ENCODE measurements at regions not wholly inside any gene's neighbourhood (a gene's known extent, or its start where the extent isn't known, plus 50 kb on each side); places are given as distances from the start of the nearest gene placed in this dataset.

DNA sequence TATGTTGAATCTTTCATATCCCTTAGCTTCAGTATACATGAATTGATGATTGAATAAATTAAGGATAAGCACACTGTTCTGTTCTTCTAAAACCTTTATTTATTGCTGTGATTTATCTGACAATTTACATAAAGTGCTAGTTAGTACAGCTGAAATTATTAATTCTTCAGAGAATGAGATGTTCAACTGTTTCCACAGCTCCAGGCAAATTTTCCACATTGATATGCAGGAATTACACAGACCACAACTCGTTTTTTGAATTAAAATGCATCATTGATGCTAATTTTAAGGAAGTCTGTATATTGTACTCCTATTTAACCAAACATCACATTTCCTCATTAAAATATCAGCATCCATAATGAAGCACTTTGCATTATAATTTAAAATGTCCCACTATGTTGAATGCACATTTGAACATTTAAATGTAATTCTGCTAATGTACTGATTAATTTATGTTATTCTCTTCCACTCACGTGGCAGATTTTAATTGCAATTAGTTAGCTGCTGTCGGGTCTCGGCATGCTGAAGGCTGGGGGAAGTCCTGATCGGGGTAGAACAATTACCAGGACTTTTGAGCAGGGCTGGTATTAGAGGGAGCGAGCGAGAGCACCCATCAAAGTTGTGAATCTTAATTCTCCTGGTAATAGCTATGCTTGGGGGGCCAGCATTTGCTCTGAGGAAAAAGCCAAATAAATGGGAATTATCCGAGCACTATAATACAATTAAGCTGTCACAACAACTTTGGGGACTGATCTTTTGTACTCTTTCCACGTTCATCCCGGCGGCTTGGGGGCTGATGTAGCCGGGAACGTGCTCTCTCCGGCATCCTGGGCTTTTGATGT, 136.7 kb upstream of the TMTC4 start:
- intact Hi-C loops (cut with micrococcal nuclease): no loop called here
- DNase-seq (ENCODE audit: unreplicated experiment): no peak
- Mint-ChIP-seq H3K4me1 (ENCODE audit: insufficient read depth, unreplicated experiment) (no peaks in the 10 kb centered on the region), H3K9me3 (ENCODE audit: unreplicated experiment) (no peaks in the 10 kb centered on the region), H3K27me3 (ENCODE audit: insufficient read depth, unreplicated experiment) (peaks cover 38% of the 10 kb centered on the region), H3K4me3 (ENCODE audit: unreplicated experiment) (no peak overlapping the region), H3K27ac (ENCODE audit: low read depth, unreplicated experiment) (no peak overlapping the region), H3K36me3 (ENCODE audit: insufficient read depth, unreplicated experiment) (no peaks in the 10 kb centered on the region)
- ChIA-PET POLR2A (interaction anchor here (0.8 kb wide), 1 partner anchor 14 kb away, joined by 3 read pairs; no protein-coding TSS in a partner anchor), CTCF (interaction anchor here (0.6 to 1.8 kb wide), 2 partner anchors 317 to 494 kb away, joined by 4 to 6 read pairs; no protein-coding TSS in a partner anchor)
- TF ChIP-seq, protein P1, sequence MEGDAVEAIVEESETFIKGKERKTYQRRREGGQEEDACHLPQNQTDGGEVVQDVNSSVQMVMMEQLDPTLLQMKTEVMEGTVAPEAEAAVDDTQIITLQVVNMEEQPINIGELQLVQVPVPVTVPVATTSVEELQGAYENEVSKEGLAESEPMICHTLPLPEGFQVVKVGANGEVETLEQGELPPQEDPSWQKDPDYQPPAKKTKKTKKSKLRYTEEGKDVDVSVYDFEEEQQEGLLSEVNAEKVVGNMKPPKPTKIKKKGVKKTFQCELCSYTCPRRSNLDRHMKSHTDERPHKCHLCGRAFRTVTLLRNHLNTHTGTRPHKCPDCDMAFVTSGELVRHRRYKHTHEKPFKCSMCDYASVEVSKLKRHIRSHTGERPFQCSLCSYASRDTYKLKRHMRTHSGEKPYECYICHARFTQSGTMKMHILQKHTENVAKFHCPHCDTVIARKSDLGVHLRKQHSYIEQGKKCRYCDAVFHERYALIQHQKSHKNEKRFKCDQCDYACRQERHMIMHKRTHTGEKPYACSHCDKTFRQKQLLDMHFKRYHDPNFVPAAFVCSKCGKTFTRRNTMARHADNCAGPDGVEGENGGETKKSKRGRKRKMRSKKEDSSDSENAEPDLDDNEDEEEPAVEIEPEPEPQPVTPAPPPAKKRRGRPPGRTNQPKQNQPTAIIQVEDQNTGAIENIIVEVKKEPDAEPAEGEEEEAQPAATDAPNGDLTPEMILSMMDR (IDR thresholded peaks at IDR 0.05; ENCODE audit: unreplicated experiment): no peak
- BruUV-seq (replicated peaks): no TSS peak

DNA sequence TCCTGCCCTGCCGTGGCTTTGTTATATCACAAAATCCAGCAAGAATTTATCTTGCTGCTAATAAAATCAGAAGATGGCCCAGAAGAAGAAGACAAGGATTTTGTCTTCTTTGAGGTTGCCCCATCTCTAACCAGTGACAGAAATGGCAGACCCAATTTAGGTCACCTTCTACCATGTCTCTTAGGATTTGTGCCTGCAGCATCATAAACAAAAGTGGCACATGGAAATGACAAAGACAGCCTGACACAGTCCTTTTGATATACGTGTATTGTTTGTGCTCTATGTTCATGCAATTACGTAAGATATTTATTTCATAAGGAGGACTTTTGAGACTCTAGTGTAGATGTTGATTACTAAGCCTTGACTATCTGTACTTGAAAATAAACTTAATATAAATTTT, 135.9 kb upstream of the TMTC4 start:
- POLR2A ChIA-PET: interaction anchor here (0.8 kb wide), 1 partner anchor 13 kb away, joined by 3 read pairs; no protein-coding TSS in a partner anchor
- no TSS peak for BruUV-seq (replicated peaks)
- DNase-seq (ENCODE audit: unreplicated experiment): no peak
- Mint-ChIP-seq H3K4me3 (ENCODE audit: unreplicated experiment) (no peak overlapping the region), H3K4me1 (ENCODE audit: insufficient read depth, unreplicated experiment) (no peaks in the 10 kb centered on the region), H3K9me3 (ENCODE audit: unreplicated experiment) (no peaks in the 10 kb centered on the region), H3K27ac (ENCODE audit: low read depth, unreplicated experiment) (no peak overlapping the region), H3K36me3 (ENCODE audit: insufficient read depth, unreplicated experiment) (no peaks in the 10 kb centered on the region), H3K27me3 (ENCODE audit: insufficient read depth, unreplicated experiment) (peaks cover 46% of the 10 kb centered on the region)
- intact Hi-C loops (cut with micrococcal nuclease): no loop called here
- CTCF ChIA-PET: interaction anchor here (0.6 kb wide), 1 partner anchor 494 kb away, joined by 4 read pairs; no protein-coding TSS in a partner anchor
- TF ChIP-seq, protein P1 (IDR thresholded peaks at IDR 0.05; ENCODE audit: unreplicated experiment): no peak

DNA sequence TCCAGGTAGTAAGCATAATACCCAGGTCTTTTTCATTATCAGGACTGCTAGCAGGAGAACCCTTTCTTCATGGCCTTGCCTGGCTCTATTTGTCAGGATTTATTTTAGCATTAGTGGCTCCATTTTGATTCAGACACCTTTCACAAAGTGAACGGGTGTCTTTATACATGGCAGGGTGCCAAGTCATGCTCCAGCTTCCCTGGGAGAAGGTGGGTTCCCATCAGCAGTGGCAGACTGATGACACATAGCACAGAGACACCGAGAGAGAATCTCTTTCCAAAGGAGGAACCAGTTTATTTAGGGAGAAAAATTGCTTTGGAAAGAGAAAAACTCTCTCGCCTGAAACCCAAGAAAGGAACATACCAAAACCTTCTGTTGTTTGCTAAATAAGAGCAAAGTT, 135.3 kb upstream of the TMTC4 start:
- TF ChIP-seq, protein P1 (IDR thresholded peaks at IDR 0.05; ENCODE audit: unreplicated experiment): no peak
- Mint-ChIP-seq H3K36me3 (ENCODE audit: insufficient read depth, unreplicated experiment) (no peaks in the 10 kb centered on the region), H3K4me1 (ENCODE audit: insufficient read depth, unreplicated experiment) (no peaks in the 10 kb centered on the region), H3K4me3 (ENCODE audit: unreplicated experiment) (no peak overlapping the region), H3K27me3 (ENCODE audit: insufficient read depth, unreplicated experiment) (peaks cover 46% of the 10 kb centered on the region), H3K9me3 (ENCODE audit: unreplicated experiment) (no peaks in the 10 kb centered on the region), H3K27ac (ENCODE audit: low read depth, unreplicated experiment) (no peak overlapping the region)
- CTCF ChIA-PET: no interaction called here
- no peak for DNase-seq (ENCODE audit: unreplicated experiment)
- POLR2A ChIA-PET: no interaction called here
- BruUV-seq (replicated peaks): no TSS peak
- intact Hi-C loops (cut with micrococcal nuclease): no loop called here

DNA sequence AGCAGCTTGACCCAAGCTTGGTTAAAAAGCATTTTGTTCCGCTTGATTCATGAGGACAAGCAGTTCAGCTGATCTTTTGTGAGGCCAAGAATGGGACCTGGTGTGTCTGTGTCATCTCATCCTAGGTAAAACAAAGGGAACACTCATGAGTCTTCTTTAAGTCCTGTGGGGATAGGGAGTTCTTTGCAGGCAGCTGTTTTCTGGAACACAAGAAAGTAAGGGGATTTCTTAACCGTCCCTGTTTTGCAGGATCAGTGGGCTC, 134.5 kb upstream of the TMTC4 start:
- Mint-ChIP-seq H3K27me3 (ENCODE audit: insufficient read depth, unreplicated experiment) (peaks cover 46% of the 10 kb centered on the region), H3K4me1 (ENCODE audit: insufficient read depth, unreplicated experiment) (no peaks in the 10 kb centered on the region), H3K9me3 (ENCODE audit: unreplicated experiment) (no peaks in the 10 kb centered on the region), H3K4me3 (ENCODE audit: unreplicated experiment) (no peak overlapping the region), H3K27ac (ENCODE audit: low read depth, unreplicated experiment) (no peak overlapping the region), H3K36me3 (ENCODE audit: insufficient read depth, unreplicated experiment) (no peaks in the 10 kb centered on the region)
- intact Hi-C loops (cut with micrococcal nuclease): no loop called here
- ChIA-PET CTCF (no interaction called here), POLR2A (interaction anchor here (1.1 kb wide), 1 partner anchor 11 kb away, joined by 3 read pairs; no protein-coding TSS in a partner anchor)
- TF ChIP-seq, protein P1 (IDR thresholded peaks at IDR 0.05; ENCODE audit: unreplicated experiment): no peak
- no TSS peak for BruUV-seq (replicated peaks)
- DNase-seq (ENCODE audit: unreplicated experiment): no peak
